ENCODE measurements at regions not wholly inside any gene's neighbourhood (a gene's known extent, or its start where the extent isn't known, plus 50 kb on each side); places are given as distances from the start of the nearest gene placed in this dataset.

DNA sequence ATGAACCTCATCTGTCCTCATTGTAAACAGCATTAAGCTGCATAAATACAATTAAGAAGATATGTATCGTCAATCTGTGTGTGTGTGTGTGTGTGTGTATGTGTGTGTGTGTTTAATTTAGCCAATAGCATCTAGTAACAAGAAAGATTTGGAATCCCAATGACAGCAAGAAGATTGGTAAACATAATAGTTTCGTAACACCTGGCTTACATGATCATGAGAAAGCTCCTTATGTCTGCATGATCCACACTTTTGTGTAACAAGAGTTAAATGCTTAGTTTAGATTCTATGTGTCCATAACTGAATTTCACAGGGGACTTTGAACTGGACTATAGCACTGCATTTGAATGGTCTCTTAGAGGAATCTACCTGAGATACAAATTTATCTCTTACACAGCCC is 191.0 kb upstream of the BET1 start:
- no peak for DNase-seq (ENCODE audit: low read depth)
- no peak overlapping the region for H3K4me3 ChIP-seq (ENCODE audit: control insufficient read depth, low read depth, low read length)
- TF ChIP-seq CTCF (IDR thresholded peaks at IDR 0.05; ENCODE audit: control insufficient read depth, insufficient read depth, low read depth, low read length, missing control alignments), result no peak

GRCh38 chr7:94195813-94196212 is 191.7 kb upstream of the BET1 start:
- H3K4me3 ChIP-seq (ENCODE audit: control insufficient read depth, low read depth, low read length), result no peak overlapping the region
- DNase-seq (ENCODE audit: low read depth), result no peak
- TF ChIP-seq CTCF (IDR thresholded peaks at IDR 0.05; ENCODE audit: control insufficient read depth, insufficient read depth, low read depth, low read length, missing control alignments), result no peak

GRCh38 chr7:94205529-94205928 is 189.2 kb upstream of the COL1A2 start:
- no peak for DNase-seq (ENCODE audit: low read depth)
- TF ChIP-seq CTCF (IDR thresholded peaks at IDR 0.05; ENCODE audit: control insufficient read depth, insufficient read depth, low read depth, low read length, missing control alignments), result no peak
- H3K4me3 ChIP-seq (ENCODE audit: control insufficient read depth, low read depth, low read length), result no peak overlapping the region

DNA sequence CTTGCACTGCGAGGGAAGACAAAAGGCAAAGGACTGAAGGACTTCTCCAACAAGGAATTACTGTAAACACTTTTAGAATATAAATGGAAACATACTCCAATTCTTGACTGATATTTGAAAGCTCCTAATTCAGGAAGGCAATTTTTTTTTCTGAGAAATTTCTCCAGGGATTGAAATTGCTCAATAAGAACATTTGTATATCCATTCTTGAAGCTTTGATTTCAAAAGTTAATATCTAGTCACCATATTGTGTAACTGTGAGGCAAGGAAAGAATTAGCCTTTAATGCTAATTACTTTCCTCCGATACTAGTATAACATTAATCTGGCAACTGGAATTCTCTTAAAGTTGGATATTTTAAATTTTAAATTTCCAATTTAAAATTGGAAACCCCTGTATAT is 188.4 kb upstream of the COL1A2 start:
- no peak overlapping the region for H3K4me3 ChIP-seq (ENCODE audit: control insufficient read depth, low read depth, low read length)
- no peak for TF ChIP-seq CTCF (IDR thresholded peaks at IDR 0.05; ENCODE audit: control insufficient read depth, insufficient read depth, low read depth, low read length, missing control alignments)
- DNase-seq (ENCODE audit: low read depth), result no peak

GRCh38 chr7:94212160-94212559 is 182.5 kb upstream of the COL1A2 start:
- H3K4me3 ChIP-seq (ENCODE audit: control insufficient read depth, low read depth, low read length), result no peak overlapping the region
- no peak for DNase-seq (ENCODE audit: low read depth)
- no peak for TF ChIP-seq CTCF (IDR thresholded peaks at IDR 0.05; ENCODE audit: control insufficient read depth, insufficient read depth, low read depth, low read length, missing control alignments)

GRCh38 chr7:94216944-94217461 is 177.7 kb upstream of the COL1A2 start:
- H3K4me3 ChIP-seq (ENCODE audit: control insufficient read depth, low read depth, low read length), result no peak overlapping the region
- DNase-seq (ENCODE audit: low read depth), result no peak
- no peak for TF ChIP-seq CTCF (IDR thresholded peaks at IDR 0.05; ENCODE audit: control insufficient read depth, insufficient read depth, low read depth, low read length, missing control alignments)

DNA sequence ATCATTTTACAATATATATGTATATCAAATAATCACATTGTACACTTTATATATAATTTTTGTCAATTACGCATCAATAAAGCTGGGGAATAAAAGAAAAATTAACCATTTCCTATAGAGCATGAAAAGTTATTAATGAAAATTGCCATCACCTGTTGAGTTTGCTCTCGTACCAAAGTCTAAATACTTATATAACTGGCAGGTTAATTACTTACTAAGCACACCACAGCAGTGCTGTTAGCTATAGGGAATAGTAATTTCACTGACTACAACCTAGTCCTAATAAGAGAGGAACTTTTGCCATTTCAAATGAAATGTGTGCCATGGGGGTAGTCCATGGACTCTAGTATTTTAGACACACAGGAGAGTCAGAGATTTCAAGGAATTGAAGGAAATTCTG is 176.9 kb upstream of the COL1A2 start:
- no peak for TF ChIP-seq CTCF (IDR thresholded peaks at IDR 0.05; ENCODE audit: control insufficient read depth, insufficient read depth, low read depth, low read length, missing control alignments)
- no peak overlapping the region for H3K4me3 ChIP-seq (ENCODE audit: control insufficient read depth, low read depth, low read length)
- no peak for DNase-seq (ENCODE audit: low read depth)
